HepG2 (cell line): ENCODE measurements at regions not wholly inside any gene's neighbourhood (a gene's known extent, or its start where the extent isn't known, plus 50 kb on each side); places are given as distances from the start of the nearest gene placed in this dataset.

Source experiments
- ATAC-seq: fragments of 200-7000 bp; cut with Tn5 transposase; 3 replicates; pipeline ENCODE4 v1.9.1; 2020; ENCODE audit warnings: mild to moderate bottlenecking, moderate library complexity
- BruUV-seq: library from RNA; stranded (reverse); fragments of 400-500 nt; replicated peaks from 2 replicates; lab custom pipeline; 2021; lab: Mats Ljungman, UMichigan
- CTCF ChIA-PET: fragments of 300-600 bp; formaldehyde crosslinking; extraction: SDS; loops from one replicate; lab custom pipeline; 2021; ENCODE audit warnings: low total read pairs, inconsistent platforms, low intra/inter-chr PET ratio; lab: Yijun Ruan, JAX
- POLR2A ChIA-PET: fragments of 350-600 bp; sonication (Branson Sonifier 250); formaldehyde crosslinking; loops from one replicate; lab custom pipeline; 2020; ENCODE audit warnings: antibody characterized with exemption, inconsistent platforms; lab: Yijun Ruan, JAX
- DNase-seq: peaks from one replicate; pipeline ENCODE4 v3.0.0-alpha.2; 2015; ENCODE audit warnings: low spot score
- FAIRE-seq: peaks from 3 replicates; lab custom pipeline; 2011; peaks lifted over from hg19 to GRCh38; lab: Jason Lieb, UNC
- H2AFZ ChIP-seq: one replicate; pipeline ENCODE4 v1.6.1; 2011; ENCODE audit warnings: low read length, inconsistent platforms
- H3K27ac ChIP-seq: fragments of 300-600 bp; 3 replicates; pipeline ENCODE4 v1.8.0; 2011; ENCODE audit warnings: mixed run types, mild to moderate bottlenecking, mixed read lengths, low read length, inconsistent platforms; ENCODE audit not compliant: insufficient read depth; ENCODE audit errors: extremely low read length
- H3K27me3 ChIP-seq, 2 experiments: fragments of 200-600 bp in 1 of 2; 2 replicates in 1 of 2; 3 replicates in 1 of 2; pipeline versions ENCODE4 v1.6.0 to v1.8.0; 2011; ENCODE audit warnings: low read length in 2 of 2, mild to moderate bottlenecking in 2 of 2, moderate library complexity in 2 of 2, inconsistent platforms in 1 of 2; ENCODE audit not compliant: insufficient read depth in 2 of 2, control insufficient read depth in 1 of 2
- H3K36me3 ChIP-seq, 2 experiments: fragments of 200-600 bp in 1 of 2; replicated peaks in 1 of 2; 2 replicates in 1 of 2; 3 replicates in 1 of 2; pipeline versions ENCODE4 v1.5.1 to v1.8.0; 2011; ENCODE audit warnings: low read length in 2 of 2, inconsistent platforms in 1 of 2; ENCODE audit not compliant: insufficient read depth in 2 of 2, control insufficient read depth in 1 of 2
- H3K4me1 ChIP-seq: 2 replicates; pipeline ENCODE4 v1.5.1; 2012; ENCODE audit warnings: low read length, inconsistent platforms; ENCODE audit not compliant: insufficient read depth
- H3K4me2 ChIP-seq: 2 replicates; pipeline ENCODE4 v1.6.0; 2011; ENCODE audit warnings: low read depth, low read length, inconsistent platforms
- H3K4me3 ChIP-seq, 3 experiments: fragments of 200-600 bp in 1 of 3; sonication (generic), shearing (Covaris generic) in 1 of 3; replicated peaks in 1 of 3; 2 replicates each; pipeline ENCODE4 v1.5.1; 2011 to 2016; ENCODE audit warnings: low read length in 3 of 3, inconsistent platforms in 2 of 3, low read depth in 2 of 3, mild to moderate bottlenecking in 2 of 3, control low read depth in 1 of 3, mixed read lengths in 1 of 3; ENCODE audit not compliant: insufficient read depth in 1 of 3
- H3K79me2 ChIP-seq: one replicate; pipeline ENCODE4 v1.6.1; 2011; ENCODE audit warnings: low read length, inconsistent platforms; ENCODE audit not compliant: insufficient read depth
- H3K9ac ChIP-seq: 2 replicates; pipeline ENCODE4 v1.6.0; 2011; ENCODE audit warnings: mild to moderate bottlenecking, low read depth, low read length, inconsistent platforms; ENCODE audit not compliant: insufficient read depth
- H3K9me3 ChIP-seq: 2 replicates; pipeline ENCODE4 v1.5.1; 2012; ENCODE audit warnings: mild to moderate bottlenecking, low read length
- H4K20me1 ChIP-seq: 2 replicates; pipeline ENCODE4 v1.6.0; 2011; ENCODE audit warnings: inconsistent platforms, mild to moderate bottlenecking, low read length, moderate library complexity; ENCODE audit not compliant: insufficient read depth
- BCL6 ChIP-seq: IDR thresholded peaks from 2 replicates; pipeline ENCODE4 v1.6.1; 2016; ENCODE audit warnings: missing genetic modification reagents, missing compliant biosample characterization
- KMT2B ChIP-seq: IDR thresholded peaks from 2 replicates; pipeline ENCODE4 v1.6.1; 2016; ENCODE audit warnings: missing genetic modification reagents, missing compliant biosample characterization
- MAFF ChIP-seq: IDR thresholded peaks from 2 replicates; pipeline ENCODE4 v1.6.1; 2011; ENCODE audit warnings: low read depth, low read length, improper control_type of control experiment
- NFYC ChIP-seq: IDR thresholded peaks from 2 replicates; pipeline ENCODE4 v1.6.1; 2016; ENCODE audit warnings: missing genetic modification reagents, missing compliant biosample characterization
- NR3C1 ChIP-seq: sonication (generic); formaldehyde crosslinking; IDR thresholded peaks from 2 replicates; pipeline ENCODE4 v1.4.0; 2020; ENCODE audit warnings: missing genetic modification reagents
- POGK ChIP-seq: sonication (generic); formaldehyde crosslinking; conservative IDR thresholded peaks from 2 replicates; pipeline ENCODE4 v1.8.0; 2022; ENCODE audit warnings: mild to moderate bottlenecking, moderate library complexity, missing genetic modification reagents
- SP5 ChIP-seq: IDR thresholded peaks from 2 replicates; pipeline ENCODE4 v1.6.1; 2016; ENCODE audit warnings: low read depth, borderline replicate concordance
- TIGD3 ChIP-seq: sonication (generic); formaldehyde crosslinking; IDR thresholded peaks from 2 replicates; pipeline ENCODE4 v1.5.1; 2020; ENCODE audit warnings: mild to moderate bottlenecking, missing genetic modification reagents, borderline replicate concordance
- ZMYM3 ChIP-seq: sonication (generic); formaldehyde crosslinking; IDR thresholded peaks from 2 replicates; pipeline ENCODE4 v1.5.1; 2020; ENCODE audit warnings: mild to moderate bottlenecking, missing genetic modification reagents
- ZNF350 ChIP-seq: sonication (generic); formaldehyde crosslinking; IDR thresholded peaks from 2 replicates; pipeline ENCODE4 v1.4.0; 2020; ENCODE audit warnings: mild to moderate bottlenecking, low read depth, missing genetic modification reagents, borderline replicate concordance
- ZNF557 ChIP-seq: sonication (generic); formaldehyde crosslinking; IDR thresholded peaks from 2 replicates; pipeline ENCODE4 v1.4.0; 2020; ENCODE audit warnings: missing genetic modification reagents
- ZNF674 ChIP-seq: sonication (generic); formaldehyde crosslinking; IDR thresholded peaks from 2 replicates; pipeline ENCODE4 v1.5.0; 2020; ENCODE audit warnings: low read depth, mild to moderate bottlenecking, missing genetic modification reagents
- WGBS: methylation state at CpG from one replicate; pipeline ENCODE4 v1.1.6; 2017; ENCODE audit warnings: low lambda C conversion rate; 5-methylcytosine and 5-hydroxymethylcytosine counted together
- in situ Hi-C: cut with HindIII; loops from 2 replicates; pipeline ENCODE4 v1.10.0; 2017; ENCODE audit warnings: low pct_unique_long_range_greater_than_20kb; ENCODE audit not compliant: extremely low pct_ligation_motif_present
- intact Hi-C: fragments of 100-400 bp; cut with micrococcal nuclease; formaldehyde crosslinking; loops from one replicate; pipeline ENCODE4 v1.10.0; 2022; ENCODE audit not compliant: unreplicated experiment

- WGBS, result 15% methylated on average over 3 of the region's 3 CpGs
- Histone ChIP-seq H3K4me1 (no peaks in the 10 kb centered on the region), H3K27me3 (no peaks in the 10 kb centered on the region), H3K36me3 (no peaks in the 10 kb centered on the region), H3K4me3 (no peak overlapping the region), H2AFZ (no peak overlapping the region), H3K9me3 (no peaks in the 10 kb centered on the region), H3K9ac (no peak overlapping the region), H3K79me2 (no peaks in the 10 kb centered on the region), H3K27ac (no peak overlapping the region), H3K4me2 (no peak overlapping the region), H4K20me1 (no peaks in the 10 kb centered on the region)
- no peak for FAIRE-seq
- ChIA-PET POLR2A (no interaction called here), CTCF (no interaction called here)
- no peak for ATAC-seq
- intact Hi-C loops (no loop called here), in situ Hi-C loops (no loop called here)
- DNase-seq, result no peak
- no TSS peak for BruUV-seq
- no peak for TF ChIP-seq ZNF557
- no peak for TF ChIP-seq BCL6 (CRISPR knock-in tag)
- no peak for TF ChIP-seq NR3C1
- no peak for TF ChIP-seq MAFF
- no peak for TF ChIP-seq TIGD3 (CRISPR knock-in tag)
- no peak for TF ChIP-seq ZNF350
- TF ChIP-seq NFYC (CRISPR knock-in tag), result no peak
- no peak for TF ChIP-seq KMT2B
- TF ChIP-seq SP5 (CRISPR knock-in tag), result no peak
- TF ChIP-seq POGK (CRISPR knock-in tag), result no peak
- no peak for TF ChIP-seq ZMYM3 (CRISPR knock-in tag)
- TF ChIP-seq ZNF674 (CRISPR knock-in tag), result no peak
Measured at GRCh38 chr13:79660361-79660760, 179.4 kb downstream of the NDFIP2 start.
